ENCODE measurements at regions not wholly inside any gene's neighbourhood (a gene's known extent, or its start where the extent isn't known, plus 50 kb on each side); places are given as distances from the start of the nearest gene placed in this dataset.
"Not testable (repeated sequence)": the region's sequence is repeated elsewhere in the genome, so short reads cannot be mapped to it uniquely, and the experiment has no call there.

DNA sequence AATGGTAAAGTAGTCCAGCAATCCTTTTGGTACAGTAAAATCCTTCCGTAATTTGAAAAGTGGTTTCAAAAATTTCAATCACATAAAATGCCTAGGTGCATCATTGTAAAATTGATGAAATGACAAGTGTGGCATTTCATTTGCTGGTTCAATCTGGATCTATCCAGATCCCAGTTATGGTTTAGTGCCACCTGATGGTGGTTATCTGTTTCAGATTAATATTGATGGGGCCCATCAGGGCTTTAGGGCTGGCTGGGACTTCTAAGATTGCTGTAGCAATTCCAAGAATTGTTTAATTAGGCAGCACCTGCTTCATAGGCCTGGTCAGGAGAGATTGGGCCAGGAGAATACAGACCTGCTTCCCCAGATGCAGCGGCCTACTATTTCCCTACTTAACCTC is 55.5 kb upstream of the PIK3C3 start:
- DNase-seq = no peak

DNA sequence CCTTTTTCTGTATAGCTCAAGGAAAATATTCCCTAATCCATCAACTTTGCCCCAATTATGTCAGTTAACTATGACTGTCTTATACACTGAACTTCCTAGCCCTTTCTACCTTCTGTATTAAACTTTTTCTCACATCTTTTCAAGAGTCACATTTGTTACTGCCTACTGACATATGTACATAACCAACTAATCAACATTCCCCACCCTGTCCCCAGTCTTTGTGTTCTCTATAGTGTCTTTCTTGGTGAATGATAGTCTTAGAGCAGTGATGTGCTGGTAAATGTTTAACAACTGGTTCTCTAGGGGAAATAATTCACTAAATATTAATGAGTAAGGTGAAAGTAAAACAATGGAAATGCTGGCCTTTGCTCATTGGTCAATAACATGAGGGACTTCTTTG is 61.6 kb upstream of the PIK3C3 start:
- DNase-seq = no peak

DNA sequence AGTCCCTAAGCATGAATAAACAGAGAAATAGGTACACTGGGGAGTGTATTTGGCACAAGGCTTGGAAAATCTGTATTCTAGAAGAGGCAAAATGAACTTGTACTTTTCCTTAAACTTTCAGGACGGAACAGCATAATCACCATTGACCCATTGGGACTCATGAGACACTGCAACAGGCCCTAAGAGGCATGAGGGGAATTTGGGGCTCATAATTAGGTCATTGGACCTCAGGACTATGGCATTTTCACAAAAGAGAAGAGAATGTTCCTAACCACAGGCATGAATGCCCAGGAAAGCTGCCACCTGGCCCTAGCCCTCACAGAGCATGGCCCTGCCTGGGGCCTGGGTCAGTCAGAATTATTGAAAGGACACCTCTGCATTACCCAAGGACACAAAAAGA is 67.9 kb upstream of the PIK3C3 start:
- DNase-seq = no peak

DNA sequence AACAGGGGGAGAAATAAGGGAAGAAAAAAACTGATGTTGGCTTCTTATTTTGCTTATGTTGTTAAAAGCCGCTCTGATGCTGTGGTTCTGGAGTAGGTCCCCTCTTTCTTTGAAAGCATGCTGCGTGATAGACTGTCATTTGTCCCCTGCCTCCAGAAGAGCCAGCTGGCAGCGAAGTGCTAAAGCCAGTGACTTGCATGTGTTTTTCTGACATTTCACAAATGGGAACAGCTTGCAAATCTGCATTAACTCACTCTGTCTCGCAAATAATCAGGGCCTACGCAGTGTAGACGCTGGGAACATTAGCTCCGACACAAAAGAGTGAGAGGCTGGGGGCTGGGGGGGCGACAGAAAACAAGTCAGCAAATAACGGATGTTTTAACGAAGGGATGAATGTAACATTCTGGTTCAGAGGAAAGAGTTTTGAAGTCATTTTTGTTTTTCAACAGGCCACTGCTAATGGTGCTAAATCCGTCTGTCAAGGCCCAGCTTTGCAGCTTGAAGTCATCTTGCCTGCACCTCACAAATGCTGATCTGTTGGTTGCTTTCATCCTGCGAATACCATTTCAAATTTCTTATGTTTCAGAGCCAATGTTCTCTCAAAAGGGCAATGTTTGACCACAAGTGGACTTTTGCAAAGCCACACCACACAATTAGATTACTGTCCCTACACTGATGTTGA is 68.8 kb upstream of the PIK3C3 start:
- no peak for DNase-seq

DNA sequence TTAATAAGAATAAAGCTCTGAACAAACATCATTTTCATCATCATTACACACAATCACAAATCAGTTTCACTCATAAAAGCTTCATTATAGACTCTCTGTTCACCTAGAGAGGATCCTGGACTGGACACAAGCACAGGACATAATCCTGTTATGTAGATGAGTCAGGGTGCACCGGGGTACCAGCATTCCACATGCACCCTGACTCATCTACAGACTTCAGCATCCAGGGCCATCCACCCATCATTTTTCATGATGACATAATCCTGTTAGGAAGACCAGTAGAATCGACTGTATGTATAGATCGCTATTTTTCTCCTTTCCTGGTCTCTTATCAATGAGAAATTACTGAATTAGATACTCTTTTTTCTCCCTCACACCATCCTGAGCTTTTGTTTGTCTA is 73.7 kb upstream of the PIK3C3 start:
- DNase-seq = no peak

DNA sequence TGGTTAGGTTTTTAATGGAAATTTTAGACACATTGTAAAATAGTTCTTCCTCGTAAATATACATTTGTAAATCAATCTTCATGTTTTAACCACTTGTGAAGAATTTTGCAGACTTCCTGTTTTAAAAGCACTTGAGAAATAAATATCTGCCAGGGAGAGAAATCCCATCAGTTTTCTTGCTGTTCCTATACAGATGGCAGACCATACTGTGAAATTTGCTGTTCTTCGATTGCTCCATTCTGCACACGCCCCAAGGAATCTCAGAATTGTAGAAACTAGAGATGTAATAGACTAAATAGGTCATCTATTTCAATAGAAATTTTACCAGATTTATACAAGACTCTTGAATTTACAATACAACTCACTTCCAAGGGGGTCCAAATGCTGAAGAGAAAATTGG is 75.8 kb upstream of the PIK3C3 start:
- no peak for DNase-seq

DNA sequence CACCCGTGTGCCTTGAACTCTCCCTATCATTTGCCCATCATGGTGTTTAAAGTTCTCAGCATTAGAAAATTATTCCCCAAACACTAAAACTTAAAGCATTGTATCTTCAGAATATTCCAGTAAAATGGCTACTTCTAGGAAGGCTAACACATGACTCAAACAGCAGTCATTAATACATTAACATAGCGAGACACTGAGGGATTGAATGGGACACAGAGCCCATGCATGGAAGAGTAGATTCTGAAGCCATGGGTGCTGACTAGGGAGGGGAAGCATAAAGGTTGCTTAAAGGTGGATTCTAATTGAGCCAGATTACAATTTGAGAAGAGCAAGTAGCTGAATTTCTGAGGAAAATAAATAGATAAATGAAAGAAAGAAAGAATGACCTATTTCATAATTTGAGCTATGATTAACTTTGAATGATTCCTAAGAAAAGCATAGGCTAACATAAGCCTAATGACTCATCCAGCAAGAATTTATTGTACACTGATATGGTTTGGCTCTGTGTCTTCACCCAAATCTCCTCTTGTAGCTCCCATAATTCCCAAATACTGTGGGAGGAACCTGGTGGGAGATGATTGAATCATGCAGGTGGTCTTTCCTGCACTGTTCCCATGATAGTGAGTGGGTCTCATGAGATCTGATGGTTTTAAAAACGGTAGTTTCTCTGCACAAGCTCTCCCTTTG is 79.8 kb upstream of the PIK3C3 start:
- DNase-seq = no peak

DNA sequence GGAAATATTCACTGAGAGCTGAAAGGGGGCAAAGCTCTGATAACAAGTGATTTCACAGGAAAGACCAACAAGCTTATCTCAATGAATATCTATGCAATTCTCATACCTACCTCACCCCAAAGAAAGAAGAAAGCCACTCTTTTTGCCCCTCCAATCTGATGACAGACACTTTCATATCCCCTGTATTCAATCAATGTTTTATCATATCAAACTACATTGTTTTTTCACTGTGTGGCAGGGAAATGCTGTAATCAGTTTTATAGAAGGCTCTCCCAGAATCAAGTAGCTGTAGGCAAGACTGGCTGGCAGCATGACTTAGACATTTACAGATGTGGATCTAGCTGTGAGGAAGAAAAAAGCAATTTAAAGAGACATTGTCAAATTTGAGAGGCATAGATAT is 81.3 kb upstream of the PIK3C3 start:
- no peak for DNase-seq

DNA sequence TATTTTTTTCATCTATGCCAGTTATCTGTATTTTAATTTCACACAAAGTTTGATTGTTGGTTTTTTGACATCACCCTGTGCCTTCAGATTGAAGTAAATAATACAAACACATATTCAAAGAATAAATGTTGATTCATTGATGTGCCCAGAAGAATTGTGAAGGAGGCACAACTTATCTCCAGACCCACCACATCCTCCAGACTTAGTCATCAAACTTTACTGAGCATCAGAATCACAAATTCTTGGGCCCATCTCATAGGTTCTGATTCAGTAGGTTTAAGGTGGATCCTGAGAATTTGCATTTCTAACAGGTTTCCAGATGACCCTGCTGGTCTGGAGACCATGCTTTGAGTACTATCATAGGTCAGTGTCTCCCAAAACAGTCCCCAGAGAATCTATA is 82.8 kb upstream of the PIK3C3 start:
- no peak for DNase-seq

DNA sequence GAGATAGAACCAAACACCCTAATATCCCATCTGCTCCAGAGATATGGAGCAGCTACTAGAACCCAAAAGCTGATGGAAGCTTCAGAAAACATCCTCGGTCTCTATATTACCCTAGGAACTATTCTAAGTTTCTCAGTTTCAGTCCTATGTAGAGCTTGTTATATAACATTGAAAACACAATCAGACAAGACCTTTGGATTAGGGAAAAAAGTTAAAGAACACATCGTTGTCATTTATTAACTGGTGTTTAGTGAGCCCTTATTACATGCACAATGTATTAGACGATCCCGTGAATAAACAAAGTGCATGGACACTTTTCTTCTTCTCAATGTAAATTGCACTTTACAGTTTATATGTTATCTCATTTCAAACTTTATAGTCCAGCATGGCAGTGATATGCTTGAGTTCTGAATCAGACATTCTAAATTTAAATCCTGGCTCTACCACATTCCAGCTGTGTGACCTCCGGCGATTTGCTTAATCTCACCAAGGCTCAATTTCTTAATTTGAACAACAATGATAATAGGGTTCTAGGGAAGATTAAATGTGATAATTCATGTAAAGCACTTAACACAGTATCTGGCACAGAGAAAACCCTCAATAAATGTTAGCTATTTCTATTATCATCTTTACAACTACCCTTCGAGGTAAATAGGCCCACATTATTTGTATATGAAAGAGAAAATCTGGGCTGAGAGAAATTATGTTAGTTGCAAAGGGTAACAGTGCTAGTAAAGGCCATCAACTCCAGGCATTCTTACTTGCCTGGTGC is 83.6 kb upstream of the PIK3C3 start:
- no peak for DNase-seq

DNA sequence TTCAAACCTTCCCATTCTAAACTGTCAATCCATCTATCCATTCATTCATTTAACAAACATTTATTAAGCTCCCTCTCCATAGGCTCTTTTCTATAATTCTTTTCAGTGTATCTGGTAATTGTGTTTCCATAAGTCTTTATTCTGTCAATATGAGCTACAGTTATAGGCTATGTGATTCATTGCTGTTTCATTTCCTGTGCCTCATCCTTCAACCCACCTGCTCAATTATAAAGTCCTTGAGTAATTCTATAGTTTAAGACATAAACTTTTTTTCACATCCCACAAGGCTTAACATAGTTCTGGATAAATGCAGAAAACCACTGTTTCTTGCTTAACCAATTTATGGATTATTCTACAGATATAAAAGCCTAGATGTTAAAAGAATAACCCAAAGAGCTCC is 84.2 kb upstream of the PIK3C3 start:
- no peak for DNase-seq

DNA sequence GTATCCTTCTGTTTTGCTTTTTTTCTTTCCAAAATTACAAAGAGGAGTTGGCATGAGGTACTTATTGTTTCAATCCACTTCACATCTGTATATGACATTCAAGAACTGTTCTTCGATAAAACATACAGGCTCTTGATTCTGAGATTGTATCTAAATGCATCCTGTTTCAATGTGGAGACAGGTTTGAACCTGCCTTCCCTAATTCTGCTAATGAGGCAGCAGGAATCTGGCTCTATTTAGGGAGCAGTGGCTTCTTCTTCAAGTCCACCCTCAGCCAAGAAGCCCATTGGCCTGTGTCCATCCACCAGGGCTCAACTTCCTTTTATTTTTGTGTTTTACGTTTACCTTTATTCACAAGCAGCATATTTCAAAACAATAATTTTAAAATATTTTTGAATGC is 84.8 kb upstream of the PIK3C3 start:
- no peak for DNase-seq

DNA sequence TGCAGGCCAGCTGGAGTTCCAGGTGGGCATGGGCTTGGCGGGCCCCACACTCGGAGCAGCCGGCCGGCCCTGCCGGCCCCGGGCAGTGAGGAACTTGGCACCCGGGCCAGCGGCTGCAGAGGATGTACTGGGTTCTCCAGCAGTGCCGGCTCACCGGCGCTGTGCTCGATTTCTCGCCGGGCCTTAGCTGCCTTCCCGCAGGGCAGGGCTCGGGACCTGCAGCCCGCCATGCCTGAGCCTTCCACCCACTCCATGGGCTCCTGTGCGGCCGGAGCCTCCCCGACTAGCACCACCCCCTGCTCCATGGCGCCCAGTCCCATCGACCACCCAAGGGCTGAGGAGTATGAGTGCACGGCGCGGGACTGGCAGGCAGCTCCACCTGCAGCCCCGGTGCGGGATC is 89.2 kb upstream of the PIK3C3 start:
- DNase-seq = not testable (repeated sequence)

DNA sequence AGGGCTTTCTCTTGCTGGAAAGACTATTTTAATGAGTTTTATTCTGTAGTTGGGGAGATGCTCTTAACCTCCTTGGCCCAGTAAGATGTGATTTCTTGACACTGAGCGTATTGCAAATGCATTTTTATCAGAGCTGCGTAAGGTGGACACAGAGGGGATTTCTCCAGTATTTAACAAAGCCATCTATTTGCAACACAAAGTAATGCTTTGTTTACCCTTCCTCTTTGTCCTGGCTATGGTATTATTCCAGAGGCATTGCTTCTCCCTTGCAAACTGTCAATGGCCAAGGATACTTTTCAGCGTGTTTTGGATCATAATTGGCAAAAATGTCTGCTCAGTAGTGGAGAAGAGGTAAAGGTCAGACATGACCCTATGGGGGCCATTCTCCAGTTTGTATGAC is 90.8 kb upstream of the PIK3C3 start:
- no peak for DNase-seq

DNA sequence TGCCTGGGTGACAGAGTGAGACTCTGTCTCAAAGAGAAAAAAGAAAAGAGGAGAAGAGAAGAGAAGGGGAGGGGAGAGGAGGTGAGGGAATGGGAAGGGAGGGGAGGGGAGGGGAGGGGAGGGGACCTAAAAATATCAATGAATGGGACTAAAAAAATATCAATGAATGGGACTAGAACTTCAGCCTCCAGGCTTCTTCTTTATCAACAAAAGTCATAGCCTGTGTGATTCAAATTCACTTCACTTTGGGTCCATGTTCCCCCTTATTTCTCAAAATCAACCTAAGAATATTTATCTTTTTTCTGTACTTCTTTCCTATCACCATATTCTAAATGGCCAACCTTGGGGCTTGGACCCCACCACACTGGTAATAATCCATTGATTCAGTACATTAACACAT is 92.1 kb upstream of the PIK3C3 start:
- DNase-seq = no peak

DNA sequence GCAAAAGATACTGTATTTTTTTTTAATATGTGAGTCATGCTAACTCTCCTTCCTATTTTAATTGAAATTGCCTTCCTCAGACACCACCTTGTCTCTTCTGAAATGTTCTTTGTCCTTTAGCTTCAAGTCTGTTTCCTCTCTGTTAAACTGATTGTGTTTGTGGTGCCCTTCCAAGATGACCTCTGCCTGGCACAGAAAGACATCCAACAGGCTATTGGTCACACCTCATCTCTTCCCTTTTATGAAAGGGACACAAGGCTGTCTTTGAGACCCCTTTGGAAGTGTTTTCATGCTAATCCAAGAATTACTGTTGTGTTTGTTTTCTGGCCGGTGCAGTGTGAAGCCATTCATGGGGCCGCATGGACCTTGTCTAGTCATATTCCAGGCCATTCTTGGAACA is 94.0 kb upstream of the PIK3C3 start:
- DNase-seq = no peak

DNA sequence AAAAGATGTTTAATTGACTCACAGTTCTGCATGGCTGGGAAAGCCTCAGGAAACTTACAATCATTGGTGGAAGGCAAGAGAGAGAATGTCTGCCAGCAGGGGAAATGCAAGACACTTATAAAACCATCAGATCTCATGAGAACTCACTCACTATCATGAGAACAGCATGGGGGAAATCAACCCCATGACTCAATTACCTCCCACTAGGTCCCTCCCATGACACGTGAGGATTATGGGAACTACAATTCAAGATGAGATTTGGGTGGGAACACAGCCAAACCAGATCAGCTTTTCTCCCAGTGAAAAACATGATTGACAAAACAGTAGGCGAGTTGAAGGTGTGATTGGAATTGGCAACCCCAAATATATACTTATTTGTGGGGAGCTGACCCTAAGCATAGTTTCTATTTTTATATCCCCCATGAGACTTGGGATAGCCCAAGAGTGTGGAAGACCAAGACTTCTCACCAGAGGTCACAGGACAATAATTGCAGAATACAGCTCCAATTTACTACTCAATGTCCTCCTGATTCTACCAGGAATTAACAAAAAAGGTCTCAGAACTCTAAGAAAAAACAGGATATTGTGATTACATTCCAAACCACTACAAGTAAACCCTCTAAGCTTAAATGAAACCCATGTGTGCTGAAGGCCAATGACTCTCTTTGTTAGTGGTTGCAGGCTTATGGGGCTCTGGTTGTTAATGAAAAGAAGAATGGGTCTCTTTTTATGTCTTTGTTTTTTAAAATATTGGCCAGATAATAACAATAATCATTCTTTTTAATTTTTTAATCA is 96.1 kb upstream of the PIK3C3 start:
- DNase-seq = no peak

DNA sequence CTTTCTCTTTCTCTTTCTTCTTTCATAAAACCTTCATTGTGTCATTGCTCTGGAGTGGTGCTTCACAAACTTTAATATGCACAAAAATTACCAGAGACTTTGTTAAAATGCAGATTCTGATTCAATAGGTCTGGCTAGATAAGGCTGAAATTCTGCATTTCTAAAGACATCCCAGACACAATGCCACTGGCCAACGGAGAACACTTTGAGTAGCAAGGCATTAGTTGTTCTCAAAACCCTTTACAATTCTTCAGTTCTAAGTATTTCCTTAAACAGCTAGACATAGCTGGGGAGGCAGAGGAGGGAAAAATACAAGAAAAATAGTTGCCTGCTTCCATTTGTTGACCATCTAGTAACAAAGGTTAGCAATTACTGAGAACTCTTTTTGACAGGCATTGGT is 101.8 kb upstream of the PIK3C3 start:
- DNase-seq = no peak

DNA sequence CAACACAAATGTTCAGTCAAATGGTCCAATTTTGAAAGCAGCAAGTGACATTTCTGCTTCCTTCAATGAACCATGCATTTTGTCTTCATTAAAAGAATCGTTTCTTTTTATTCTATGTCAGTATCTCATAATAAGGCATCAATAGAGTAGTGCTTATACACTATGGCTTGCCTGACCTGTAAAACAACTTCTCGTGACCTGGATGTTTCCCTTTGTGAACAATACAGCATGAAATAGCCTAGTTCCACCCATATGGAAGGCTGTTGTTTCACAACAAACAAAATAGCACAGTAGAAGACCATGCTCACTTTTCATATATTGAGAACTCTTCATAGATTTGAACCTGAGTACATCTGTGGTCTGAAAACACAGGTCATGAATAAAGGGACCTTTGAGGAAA is 104.3 kb upstream of the PIK3C3 start:
- no peak for DNase-seq

DNA sequence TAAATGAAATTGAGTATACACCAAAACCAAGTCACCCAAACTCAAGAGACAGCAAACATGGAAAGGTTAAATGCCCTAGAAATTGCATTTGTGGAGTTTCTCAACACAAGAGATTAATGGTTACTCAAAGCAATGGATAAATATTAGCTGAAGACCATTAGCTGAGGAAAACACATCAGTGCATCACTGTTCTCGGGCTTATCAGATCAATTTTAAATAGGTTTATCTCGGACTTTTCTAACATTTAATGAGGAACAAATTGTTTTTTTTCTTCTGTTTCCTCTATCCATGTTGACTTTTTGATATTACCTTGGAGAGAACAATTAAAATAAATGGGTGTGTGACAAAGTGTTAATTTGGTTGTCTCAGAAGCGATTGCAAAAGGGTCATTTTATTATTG is 105.4 kb upstream of the PIK3C3 start:
- DNase-seq = no peak

DNA sequence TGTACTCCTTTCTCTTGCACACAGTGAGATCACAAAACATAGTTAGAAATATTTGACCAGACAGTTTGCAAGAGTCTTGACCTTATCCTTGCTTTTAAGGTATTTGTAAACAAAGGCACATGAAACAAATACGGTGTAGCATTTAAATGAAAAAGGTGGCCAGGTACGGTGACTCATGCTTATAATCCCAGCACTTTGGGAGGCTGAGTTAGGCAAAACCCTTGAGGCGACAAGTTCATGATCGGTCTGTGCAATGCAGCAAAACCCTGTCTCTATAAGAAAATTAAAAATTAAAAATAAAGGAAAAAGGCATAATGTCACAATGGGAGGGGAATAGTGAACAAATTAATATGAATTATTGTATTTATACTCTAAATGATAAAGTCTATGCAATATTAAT is 109.5 kb upstream of the PIK3C3 start:
- no peak for DNase-seq

DNA sequence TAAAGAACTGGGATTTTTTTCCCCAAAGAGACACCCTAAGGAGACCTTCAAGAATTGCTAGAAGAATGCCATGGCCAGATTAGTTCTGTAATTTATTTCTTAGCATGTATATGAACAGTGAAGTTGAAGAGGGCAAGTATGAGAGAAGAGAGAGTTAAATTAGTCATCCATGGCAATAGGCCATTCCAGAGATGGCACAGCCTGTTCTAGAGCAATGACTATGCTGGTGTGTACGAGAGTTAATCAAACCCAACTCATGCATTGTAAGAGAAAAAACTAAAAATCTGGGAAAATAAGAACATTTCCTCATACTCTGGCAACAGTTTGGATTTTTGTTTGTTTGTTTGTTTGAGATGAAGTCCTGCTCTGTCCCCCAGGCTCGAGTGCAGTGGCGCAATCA is 112.1 kb upstream of the PIK3C3 start:
- no peak for DNase-seq

Data from femur (tissue), 1 donor.